SW480 (cell line): ENCODE measurements at regions not wholly inside any gene's neighbourhood (a gene's known extent, or its start where the extent isn't known, plus 50 kb on each side); places are given as distances from the start of the nearest gene placed in this dataset.

Source experiments
- DNase-seq: peaks from one replicate; pipeline ENCODE4 v3.0.0-alpha.2; 2016; ENCODE audit warnings: low spot score

- DNase-seq: no peak
Measured at GRCh38 chr4:144302704-144303536, 162.4 kb upstream of the GYPA start.

GRCh38 chr4:144304025-144304424, 163.5 kb upstream of the GYPA start:
- no peak for DNase-seq

DNA sequence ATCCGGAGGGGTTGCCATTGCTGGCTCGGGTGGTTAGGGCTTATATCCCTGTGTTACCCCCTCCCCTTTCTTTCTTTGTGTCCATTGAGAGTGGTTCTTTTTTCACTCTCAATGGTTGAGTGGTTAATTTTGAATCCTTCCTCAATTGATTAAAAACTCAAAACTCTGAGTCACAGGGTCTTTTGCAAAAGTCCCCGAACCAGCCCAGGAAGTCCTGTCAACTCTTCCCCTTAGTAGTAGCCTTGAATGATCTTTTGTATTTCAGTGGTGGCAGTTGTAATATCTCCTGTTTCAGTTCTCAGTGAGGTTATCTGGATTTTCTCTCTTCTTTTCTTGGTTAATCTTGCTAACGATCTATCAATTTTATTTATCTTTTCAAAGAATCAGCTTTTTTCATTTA, 170.0 kb upstream of the GYPA start:
- no peak for DNase-seq

DNA sequence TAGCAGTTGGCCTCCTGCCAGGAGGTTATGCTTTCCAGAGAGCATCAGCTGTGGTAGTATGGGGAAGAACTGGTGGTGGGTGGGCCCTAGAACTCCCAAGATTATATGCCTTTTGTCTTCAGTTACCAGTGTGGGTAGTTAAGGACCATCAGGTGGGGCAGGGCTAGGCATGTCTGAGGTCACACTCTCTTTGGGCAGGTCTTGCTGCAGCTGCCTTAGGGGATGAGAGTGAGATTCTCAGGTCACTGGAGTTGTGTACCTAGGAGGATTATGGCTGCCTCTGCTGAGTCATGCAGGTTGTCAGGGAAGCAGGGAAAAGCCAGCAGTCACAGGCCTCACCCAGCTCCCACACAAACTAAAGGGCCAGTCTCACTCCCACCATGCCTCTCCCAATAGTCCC, 172.9 kb upstream of the GYPA start:
- no peak for DNase-seq

GRCh38 chr4:144316869-144317268, 176.4 kb upstream of the GYPA start:
- DNase-seq: no peak

GRCh38 chr4:144318797-144319196, 178.3 kb upstream of the GYPA start:
- no peak for DNase-seq

DNA sequence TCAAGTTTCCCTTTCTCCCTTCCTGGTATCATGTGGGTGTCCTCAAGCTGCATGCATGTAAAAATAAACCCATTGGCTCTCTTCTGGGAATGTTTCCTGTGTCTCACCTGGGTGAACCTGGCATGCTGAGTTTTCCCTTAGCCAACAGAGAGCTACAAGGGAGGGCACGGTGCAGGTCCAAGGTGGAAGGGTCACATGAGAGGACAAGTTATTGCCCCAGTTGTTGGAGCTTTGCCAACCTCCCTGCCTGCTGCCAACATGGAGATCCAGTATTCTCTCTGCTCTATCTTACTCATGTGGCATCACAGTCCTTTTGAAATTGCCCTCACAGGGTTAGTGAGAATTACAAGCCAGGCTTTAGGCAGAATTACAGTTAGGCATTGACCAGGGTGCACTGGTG, 196.1 kb upstream of the GYPA start:
- DNase-seq: no peak

GRCh38 chr4:144338148-144338547, 197.6 kb upstream of the GYPA start:
- DNase-seq: no peak

DNA sequence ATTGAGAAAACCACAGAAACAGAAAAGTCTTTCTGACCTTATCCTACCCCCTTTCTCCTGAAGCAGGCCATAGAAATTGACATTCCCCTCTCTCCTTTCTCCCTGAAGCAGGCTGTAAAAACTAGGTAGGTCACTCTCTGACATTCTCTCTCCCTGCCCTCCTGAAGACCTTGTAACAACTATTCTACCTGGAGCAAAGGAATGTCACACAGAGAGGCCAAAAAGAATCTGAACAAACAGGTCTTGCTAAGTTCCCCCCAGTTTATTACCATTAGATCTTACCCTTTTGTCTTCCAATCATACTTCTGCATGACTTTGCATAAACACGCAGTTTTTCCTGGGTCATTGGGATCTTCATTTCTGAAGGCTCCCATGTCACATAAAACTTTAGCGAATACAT, 198.3 kb upstream of the GYPA start:
- no peak for DNase-seq

- DNase-seq: no peak
Measured at GRCh38 chr4:144340931-144341330, 200.4 kb upstream of the GYPA start.

- no peak for DNase-seq
Measured at GRCh38 chr4:144342949-144343760, 202.6 kb upstream of the GYPA start.

GRCh38 chr4:144347121-144347520, 206.6 kb upstream of the GYPA start:
- DNase-seq: no peak

- no peak for DNase-seq
Measured at GRCh38 chr4:144350706-144351105, 210.2 kb upstream of the GYPA start.

DNA sequence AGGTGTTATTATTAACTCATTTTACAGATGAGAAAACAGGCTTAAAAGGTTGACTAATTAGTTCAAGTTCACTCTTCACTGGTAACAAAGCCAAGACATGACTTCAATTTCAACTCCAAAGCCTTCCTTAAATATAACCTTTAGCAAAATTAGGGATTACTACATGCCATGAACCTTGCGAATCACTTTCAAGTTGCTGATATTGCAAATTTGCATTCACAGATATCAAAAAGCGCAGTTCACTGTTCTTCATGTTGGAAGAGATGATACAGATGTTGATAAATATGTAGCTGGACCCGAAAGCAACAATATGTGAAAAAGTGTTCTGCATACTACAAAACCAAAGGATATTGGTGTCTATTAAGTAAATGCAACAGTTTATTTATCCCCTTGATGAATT, 210.8 kb upstream of the GYPA start:
- no peak for DNase-seq

- DNase-seq: no peak
Measured at GRCh38 chr4:144353292-144353691, 212.8 kb upstream of the GYPA start.

- DNase-seq: peak; percentile 71
Measured at GRCh38 chr4:144355811-144356757, 215.6 kb upstream of the GYPA start.

- DNase-seq: no peak
Measured at GRCh38 chr4:144356941-144357381, 216.4 kb upstream of the GYPA start.

- DNase-seq: no peak
Measured at GRCh38 chr4:144357975-144358374, 217.5 kb upstream of the GYPA start.

- DNase-seq: no peak
Measured at GRCh38 chr4:144360146-144360793, 219.8 kb upstream of the GYPA start.

- no peak for DNase-seq
Measured at GRCh38 chr4:144362366-144362765, 221.8 kb upstream of the GYPA start.

GRCh38 chr4:144363890-144364289, 223.4 kb upstream of the GYPA start:
- DNase-seq: no peak

DNA sequence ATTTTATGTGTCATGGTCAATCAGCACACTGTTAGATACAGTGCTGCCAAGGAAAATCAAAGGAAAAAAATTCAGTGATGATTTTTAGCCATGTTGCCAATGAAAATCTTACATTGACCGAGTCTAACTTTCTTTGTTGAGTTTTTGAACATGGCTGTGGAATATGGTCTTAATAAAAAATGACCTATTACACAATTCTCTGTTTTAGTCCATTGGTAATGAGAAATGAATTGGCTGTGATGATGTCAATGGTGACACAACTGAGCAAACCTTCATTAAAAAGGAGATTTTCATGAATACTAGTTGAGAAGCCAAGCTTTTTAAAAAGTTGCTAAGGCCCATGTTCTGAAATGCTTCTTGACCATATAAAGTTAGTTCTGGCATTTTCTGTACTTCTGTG, 225.9 kb upstream of the GYPA start:
- DNase-seq: no peak
